HG02840 (cell line): ENCODE measurements at regions not wholly inside any gene's neighbourhood (a gene's known extent, or its start where the extent isn't known, plus 50 kb on each side); places are given as distances from the start of the nearest gene placed in this dataset.
"Not testable (repeated sequence)": the region's sequence is repeated elsewhere in the genome, so short reads cannot be mapped to it uniquely, and the experiment has no call there.

Experiments used
- ATAC-seq: cut with Tn5 transposase; IDR thresholded peaks from one replicate; pipeline ENCODE4 v1.9.1; 2021; ENCODE audit warnings: mild to moderate bottlenecking, moderate library complexity, moderate number of reproducible peaks; ENCODE audit not compliant: unreplicated experiment, low FRiP score

DNA sequence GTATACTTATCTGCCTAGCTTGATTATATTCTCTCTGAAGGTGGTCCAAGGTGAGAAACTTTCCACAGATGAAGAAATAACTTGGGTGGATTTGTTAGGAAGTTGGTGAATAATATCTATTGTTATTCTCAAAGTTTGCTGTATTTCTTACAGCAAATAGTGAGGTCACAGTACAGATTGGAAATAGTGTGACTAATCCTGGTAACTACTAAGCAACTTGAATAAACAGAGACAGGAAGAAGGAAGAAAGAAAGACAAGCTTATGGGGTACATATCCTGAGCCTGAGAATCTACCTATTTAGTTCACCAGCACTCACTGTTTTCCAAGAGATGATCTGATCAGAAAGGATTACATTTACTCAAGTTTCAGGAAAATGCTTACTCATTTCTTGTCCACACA is 1416.1 kb downstream of the RPA4 start:
- ATAC-seq, result no peak

DNA sequence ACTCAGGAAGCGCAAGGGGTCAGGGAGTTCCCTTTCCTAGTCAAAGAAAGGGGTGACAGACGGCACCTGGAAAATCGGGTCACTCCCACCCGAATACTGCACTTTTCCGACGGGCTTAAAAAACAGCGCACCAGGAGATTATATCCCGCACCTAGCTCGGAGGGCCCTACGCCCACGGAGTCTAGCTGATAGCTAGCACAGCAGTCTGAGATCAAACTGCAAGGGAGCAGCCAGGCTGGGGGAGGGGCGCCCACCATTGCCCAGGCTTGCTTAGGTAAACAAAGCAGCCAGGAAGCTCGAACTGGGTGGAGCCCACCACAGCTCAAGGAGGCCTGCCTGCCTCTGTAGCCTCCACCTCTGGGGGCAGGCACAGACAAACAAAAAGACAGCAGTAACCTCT is 1416.8 kb downstream of the RPA4 start:
- not testable (repeated sequence) for ATAC-seq

GRCh38 chrX:98331407-98331806 is 1447.7 kb downstream of the RPA4 start:
- ATAC-seq, result no peak

DNA sequence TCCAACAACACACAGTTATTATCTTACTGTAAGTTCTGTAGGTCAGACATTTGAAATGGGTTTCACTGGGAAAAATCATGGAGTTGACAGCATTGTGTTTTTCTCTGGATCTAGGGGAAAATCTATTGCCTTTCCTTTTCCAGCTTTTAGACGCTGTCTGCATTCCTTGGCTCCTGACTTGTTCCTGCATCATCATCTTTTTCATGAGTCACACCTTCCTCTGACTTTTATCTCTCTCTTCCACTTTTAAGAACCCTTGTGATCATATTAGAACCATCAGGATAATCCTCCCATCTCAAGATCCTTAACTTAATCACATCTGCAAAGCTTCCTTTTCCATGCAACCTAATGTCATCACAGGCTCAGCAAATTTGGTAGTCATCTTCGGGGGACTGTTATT is 1454.8 kb downstream of the RPA4 start:
- no peak for ATAC-seq

DNA sequence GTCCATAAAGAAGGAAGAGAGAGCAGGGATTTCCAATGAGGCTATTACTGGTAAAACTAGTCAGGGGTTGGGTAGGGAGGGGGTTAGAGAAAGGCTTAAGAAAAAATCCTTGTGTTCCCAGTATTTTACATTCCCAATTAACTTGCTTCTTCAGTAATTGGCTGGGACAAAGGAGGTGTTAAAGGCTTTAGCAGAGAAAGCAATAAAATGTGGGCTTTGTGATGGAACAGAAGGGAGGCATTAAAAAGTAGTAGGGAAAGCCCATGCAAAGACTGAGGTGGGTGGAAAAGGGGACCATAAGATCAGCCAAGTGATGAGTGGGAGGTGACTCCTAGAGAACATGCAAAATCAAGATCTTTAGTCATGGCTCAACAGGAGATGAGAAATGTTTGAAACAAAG is 1467.2 kb downstream of the RPA4 start:
- no peak for ATAC-seq

DNA sequence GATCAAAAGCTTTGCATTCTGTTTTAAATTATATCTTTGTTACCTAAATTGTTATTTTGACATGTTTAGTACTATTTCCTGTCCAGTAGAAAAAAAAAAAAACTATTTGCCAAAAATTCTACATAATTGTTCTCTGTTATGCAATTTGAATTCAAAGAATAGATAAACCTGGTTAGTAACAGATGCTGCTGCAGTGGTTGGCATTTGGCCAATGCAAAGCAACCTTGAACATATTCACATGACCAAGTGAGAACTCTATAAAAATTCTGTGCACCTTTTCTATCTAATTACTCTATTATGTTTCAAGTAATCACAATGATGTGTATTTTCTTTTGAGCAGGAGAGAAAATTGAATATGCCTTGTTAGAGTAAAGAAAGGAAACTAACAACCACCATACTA is 1473.4 kb downstream of the RPA4 start:
- ATAC-seq, result no peak

DNA sequence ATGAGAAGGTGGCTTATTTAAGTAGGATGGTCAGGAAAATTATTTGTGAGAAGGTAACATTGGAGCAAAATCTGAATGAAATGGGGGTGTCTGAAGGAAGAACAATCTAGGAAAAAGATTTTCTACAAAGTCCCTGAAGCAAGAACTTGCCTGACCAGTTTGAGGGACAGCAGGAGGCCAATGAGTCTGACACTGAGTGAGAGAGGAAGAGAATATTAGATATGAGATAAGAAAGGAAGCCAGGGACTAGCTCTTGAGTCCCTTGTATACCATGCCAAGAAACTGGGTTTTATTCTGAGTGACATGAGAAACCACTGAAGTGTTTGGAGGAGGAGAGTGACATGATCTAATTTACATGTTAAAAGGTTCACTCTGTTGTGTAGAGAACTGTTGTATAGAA is 1478.9 kb downstream of the RPA4 start:
- ATAC-seq, result no peak

GRCh38 chrX:98371994-98372393 is 1488.3 kb downstream of the RPA4 start:
- ATAC-seq, result no peak

DNA sequence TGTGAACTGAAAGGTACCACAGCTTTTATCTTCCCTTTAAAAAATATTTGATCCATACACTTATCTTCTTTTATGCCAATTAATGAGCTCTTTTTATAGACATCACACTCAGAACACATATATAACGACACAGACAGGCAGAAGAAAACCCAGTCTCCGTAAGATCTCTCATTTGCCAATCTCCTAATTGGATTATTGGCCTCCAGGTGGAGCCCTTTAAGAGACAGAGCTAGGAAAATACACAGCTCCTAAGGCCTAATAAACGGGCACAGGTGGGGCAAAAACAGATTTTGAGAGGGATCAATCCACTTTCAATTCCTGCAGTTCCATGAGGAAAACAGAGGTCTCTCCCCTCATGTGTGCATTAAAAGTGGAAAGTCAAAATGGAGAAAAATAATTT is 1495.4 kb downstream of the RPA4 start:
- no peak for ATAC-seq

DNA sequence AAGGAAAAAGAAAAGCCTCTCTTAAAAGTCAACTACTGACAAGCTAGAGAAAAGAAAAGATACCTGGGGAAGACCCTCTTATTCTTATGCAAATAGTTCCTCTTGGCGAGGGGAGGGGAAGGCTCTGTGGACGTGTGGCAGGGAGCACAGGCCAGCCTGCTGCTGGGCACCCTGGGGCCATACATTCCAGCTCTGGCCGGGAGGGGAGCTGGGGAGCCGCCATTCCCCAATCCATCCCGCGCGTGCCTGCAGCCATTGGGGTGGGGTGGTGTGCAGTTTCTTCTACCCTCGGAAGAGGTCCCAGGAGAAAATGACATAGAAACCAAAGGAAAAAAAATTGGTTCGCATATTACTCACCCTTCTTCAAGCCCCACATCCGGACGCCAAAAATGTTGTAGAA is 1496.4 kb downstream of the RPA4 start:
- ATAC-seq, result no peak

DNA sequence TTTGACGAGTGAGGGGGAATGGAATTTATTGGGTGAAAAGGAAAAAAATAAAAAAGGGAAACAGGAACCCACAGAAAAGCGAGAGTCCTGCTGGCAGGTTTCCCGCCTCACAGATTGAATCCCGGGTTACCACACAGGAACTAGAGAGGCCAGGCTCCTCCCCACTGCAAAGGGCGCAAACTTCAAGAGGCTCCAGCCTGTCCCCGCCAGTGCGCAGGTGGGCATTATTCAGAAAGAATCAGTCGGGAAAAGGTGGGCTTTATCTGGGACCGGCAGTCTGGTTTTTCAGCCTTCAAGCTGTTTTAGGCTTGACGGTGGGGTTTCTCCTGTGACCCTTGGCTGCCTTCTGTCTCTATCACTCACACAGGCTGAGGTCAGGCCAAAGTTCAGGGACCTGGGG is 1496.8 kb downstream of the RPA4 start:
- no peak for ATAC-seq

DNA sequence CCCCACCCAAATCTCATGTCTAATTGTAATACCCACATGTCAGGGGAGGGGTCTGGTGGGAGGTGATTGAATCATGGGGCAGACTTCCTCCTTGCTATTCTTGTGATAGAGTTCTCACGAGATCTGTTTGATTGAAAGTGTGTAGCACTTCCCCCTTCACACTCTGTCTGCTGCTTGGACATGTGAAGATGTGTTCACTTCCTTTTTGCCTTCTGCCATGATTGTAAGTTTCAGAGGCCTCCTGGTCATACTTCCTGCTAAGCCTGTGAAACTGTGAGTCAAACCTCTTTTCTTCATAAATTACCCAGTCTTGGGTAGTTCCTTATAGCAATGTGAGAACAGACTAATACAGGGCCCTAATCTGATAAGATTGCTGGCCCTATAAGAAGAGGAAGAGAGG is 1514.8 kb downstream of the RPA4 start:
- no peak for ATAC-seq

GRCh38 chrX:98405376-98405775 is 1521.7 kb downstream of the RPA4 start:
- no peak for ATAC-seq

GRCh38 chrX:98407584-98407983 is 1523.9 kb downstream of the RPA4 start:
- no peak for ATAC-seq

- no peak for ATAC-seq
These were observed 1526.2 kb downstream of the RPA4 start for GRCh38 chrX:98409867-98410266.

- ATAC-seq, result no peak
These were observed 1528.3 kb downstream of the RPA4 start for GRCh38 chrX:98412058-98412457.

- ATAC-seq, result no peak
These were observed 1538.8 kb downstream of the RPA4 start for GRCh38 chrX:98422536-98422935.

DNA sequence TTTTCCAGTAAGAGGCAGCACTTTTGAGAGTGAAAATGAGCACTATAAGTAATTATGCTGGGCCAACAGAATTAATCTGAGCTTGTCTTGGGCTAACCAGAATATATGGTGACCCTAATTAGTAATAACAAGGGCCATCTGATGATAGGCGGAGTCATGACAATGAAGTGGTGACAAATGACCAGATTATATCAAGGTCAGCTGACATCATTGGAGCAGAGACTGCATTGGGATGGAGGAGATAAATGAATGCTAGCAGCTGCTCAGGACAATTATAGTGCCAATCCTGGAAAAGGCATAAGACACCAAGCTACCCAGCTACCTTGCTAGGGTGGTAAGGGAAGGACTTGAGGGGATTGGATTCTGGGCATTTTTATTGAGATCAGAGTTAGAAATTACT is 1548.7 kb downstream of the RPA4 start:
- ATAC-seq, result no peak

DNA sequence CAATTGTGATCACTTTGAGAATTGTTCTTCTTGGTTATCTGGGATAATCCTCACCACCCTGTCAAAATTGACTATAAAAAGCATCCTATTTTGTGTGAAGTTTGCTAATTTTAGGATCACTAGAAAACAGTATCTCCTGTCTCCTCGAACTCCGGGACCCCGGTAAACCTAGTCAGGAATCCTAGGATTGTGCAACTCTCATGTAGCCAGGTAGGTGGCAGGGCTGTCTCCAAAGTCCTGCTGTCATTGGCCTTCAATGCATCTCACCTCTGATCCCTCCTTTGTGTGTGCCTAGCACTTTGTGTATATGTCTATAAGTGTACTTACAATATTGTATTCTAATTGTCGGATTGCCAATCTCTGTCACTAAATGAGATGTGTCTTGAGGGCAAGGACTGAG is 1564.8 kb downstream of the RPA4 start:
- no peak for ATAC-seq

GRCh38 chrX:98452456-98452855 is 1568.7 kb downstream of the RPA4 start:
- ATAC-seq, result no peak

- ATAC-seq, result no peak
These were observed 1576.0 kb downstream of the RPA4 start for GRCh38 chrX:98459669-98460068.

DNA sequence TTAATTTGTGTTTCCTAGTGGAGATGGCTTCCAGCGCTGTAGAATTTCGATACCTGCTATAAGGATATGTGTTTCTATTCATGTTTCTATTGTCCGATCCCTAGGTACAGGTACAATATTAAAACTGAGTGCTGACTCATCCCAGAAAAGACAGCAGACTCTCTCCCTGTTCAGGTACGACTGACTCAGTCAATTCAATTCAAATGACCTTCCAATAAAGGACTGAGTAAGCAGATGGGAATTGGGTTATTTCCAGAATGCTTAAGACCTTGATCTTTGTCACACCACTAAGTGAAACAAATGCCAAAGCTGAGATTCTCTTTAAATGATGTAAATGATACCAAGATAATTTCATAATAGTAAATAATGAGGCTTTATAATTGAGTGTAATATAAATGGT is 1596.9 kb downstream of the RPA4 start:
- ATAC-seq, result no peak

- ATAC-seq, result no peak
These were observed 1597.9 kb downstream of the RPA4 start for GRCh38 chrX:98481636-98482035.

GRCh38 chrX:98490670-98491069 is 1607.0 kb downstream of the RPA4 start:
- no peak for ATAC-seq
